GM23248 (cell line): ENCODE measurements at regions not wholly inside any gene's neighbourhood (a gene's known extent, or its start where the extent isn't known, plus 50 kb on each side); places are given as distances from the start of the nearest gene placed in this dataset.
A peak's percentile ranks its signal among the peaks of the same experiment; 100 is the strongest.

Source experiments
- DNase-seq: peaks from one replicate; pipeline ENCODE4 v3.0.0-alpha.2; 2015
- H2AFZ ChIP-seq: fragments of 200-600 bp; sonication (generic); 2 replicates; pipeline ENCODE4 v1.6.1; 2016; ENCODE audit warnings: antibody characterized with exemption
- H3F3A ChIP-seq: fragments of 200-600 bp; sonication (generic); 2 replicates; pipeline ENCODE4 v1.6.1; 2016; ENCODE audit warnings: mild to moderate bottlenecking, antibody characterized with exemption, mixed run types; ENCODE audit not compliant: insufficient read depth
- H3K27ac ChIP-seq: fragments of 200-600 bp; sonication (generic); 2 replicates; pipeline ENCODE4 v1.5.1; 2016; ENCODE audit warnings: mild to moderate bottlenecking
- H3K27me3 ChIP-seq: fragments of 200-600 bp; sonication (generic); replicated peaks from 2 replicates; pipeline ENCODE4 v1.6.1; 2016; ENCODE audit warnings: mild to moderate bottlenecking; ENCODE audit not compliant: insufficient read depth
- H3K36me3 ChIP-seq: fragments of 200-600 bp; sonication (generic); 2 replicates; pipeline ENCODE4 v1.6.1; 2016; ENCODE audit warnings: low read depth, mild to moderate bottlenecking
- H3K4me1 ChIP-seq: fragments of 200-600 bp; sonication (generic); 2 replicates; pipeline ENCODE4 v1.6.1; 2016; ENCODE audit warnings: mild to moderate bottlenecking; ENCODE audit not compliant: insufficient read depth
- H3K4me2 ChIP-seq: fragments of 200-600 bp; sonication (generic); one replicate; pipeline ENCODE4 v1.6.1; 2016; ENCODE audit warnings: mild to moderate bottlenecking; ENCODE audit not compliant: unreplicated experiment
- H3K4me3 ChIP-seq: fragments of 200-600 bp; sonication (generic); 2 replicates; pipeline ENCODE4 v1.5.1; 2016; ENCODE audit warnings: mild to moderate bottlenecking
- H3K79me2 ChIP-seq: fragments of 200-600 bp; sonication (generic); 2 replicates; pipeline ENCODE4 v1.6.1; 2016; ENCODE audit warnings: mild to moderate bottlenecking; ENCODE audit not compliant: insufficient read depth
- H3K9ac ChIP-seq: fragments of 200-600 bp; sonication (generic); 2 replicates; pipeline ENCODE4 v1.6.1; 2016; ENCODE audit warnings: mild to moderate bottlenecking
- H3K9me2 ChIP-seq: fragments of 200-600 bp; sonication (generic); 2 replicates; pipeline ENCODE4 v1.6.1; 2016; ENCODE audit warnings: mixed run types, mild to moderate bottlenecking, moderate library complexity; ENCODE audit not compliant: insufficient read depth
- H3K9me3 ChIP-seq: fragments of 200-600 bp; sonication (generic); one replicate; pipeline ENCODE4 v1.6.1; 2017; ENCODE audit warnings: low read depth
- H4K20me1 ChIP-seq: fragments of 200-600 bp; sonication (generic); 2 replicates; pipeline ENCODE4 v1.6.0; 2016; ENCODE audit not compliant: insufficient read depth
- EZH2 ChIP-seq: fragments of 200-600 bp; sonication (generic); IDR thresholded peaks from 2 replicates; pipeline ENCODE4 v1.6.1; 2018; ENCODE audit warnings: antibody characterized with exemption, mild to moderate bottlenecking; ENCODE audit not compliant: insufficient read depth, poor library complexity, severe bottlenecking
- EZH2phosphoT487 ChIP-seq: fragments of 200-600 bp; sonication (generic); IDR thresholded peaks from 2 replicates; pipeline ENCODE4 v1.6.1; 2018; ENCODE audit warnings: antibody characterized with exemption, moderate library complexity, mild to moderate bottlenecking, low read depth; ENCODE audit not compliant: insufficient read depth
- WGBS, 2 experiments: methylation state at CpG; one replicate each; pipeline ENCODE4 v1.1.6; 2015 to 2017; ENCODE audit warnings: low lambda C conversion rate in 2 of 2, low coverage in 1 of 2; ENCODE audit errors: missing lambda C conversion rate in 2 of 2; 5-methylcytosine and 5-hydroxymethylcytosine counted together
- in situ Hi-C: fragments of 300-500 bp; cut with MboI; formaldehyde crosslinking; loops from 2 replicates; pipeline ENCODE4 v1.15.0; 2020

GRCh38 chr1:199411506-199411905 is 616.0 kb upstream of the NR5A2 start:
- H3K27ac ChIP-seq, result no peak overlapping the region
- H3K9ac ChIP-seq, result no peak overlapping the region
- TF ChIP-seq EZH2 (no peak), EZH2phosphoT487 (no peak)
- no peaks in the 10 kb centered on the region for H3K9me3 ChIP-seq
- H3K4me2 ChIP-seq, result no peak overlapping the region
- no peaks in the 10 kb centered on the region for H4K20me1 ChIP-seq
- no peak for DNase-seq
- H2AFZ ChIP-seq, result no peak overlapping the region
- H3K4me3 ChIP-seq, result no peak overlapping the region
- no peaks in the 10 kb centered on the region for H3K36me3 ChIP-seq
- no peaks in the 10 kb centered on the region for H3K4me1 ChIP-seq
- no peaks in the 10 kb centered on the region for H3F3A ChIP-seq
- in situ Hi-C loops, result no loop called here
- no peaks in the 10 kb centered on the region for H3K9me2 ChIP-seq
- H3K79me2 ChIP-seq, result no peaks in the 10 kb centered on the region
- no peaks in the 10 kb centered on the region for H3K27me3 ChIP-seq

GRCh38 chr1:199422206-199422605 is 605.3 kb upstream of the NR5A2 start:
- Histone ChIP-seq H3K36me3 (no peaks in the 10 kb centered on the region), H4K20me1 (no peaks in the 10 kb centered on the region), H3K9ac (no peak overlapping the region), H3K4me1 (no peaks in the 10 kb centered on the region), H2AFZ (no peak overlapping the region), H3F3A (no peaks in the 10 kb centered on the region), H3K27me3 (peaks cover 15% of the 10 kb centered on the region; the same call in 1 of the 2 replicates), H3K4me2 (no peak overlapping the region), H3K9me3 (no peaks in the 10 kb centered on the region), H3K4me3 (no peak overlapping the region), H3K27ac (no peak overlapping the region), H3K9me2 (no peaks in the 10 kb centered on the region), H3K79me2 (no peaks in the 10 kb centered on the region)
- peak; percentile 51 for DNase-seq
- TF ChIP-seq EZH2 (no peak), EZH2phosphoT487 (no peak)
- WGBS, 2 experiments, result 0% methylated on average over 1 of the region's 1 CpG
- in situ Hi-C loops, result no loop called here

DNA sequence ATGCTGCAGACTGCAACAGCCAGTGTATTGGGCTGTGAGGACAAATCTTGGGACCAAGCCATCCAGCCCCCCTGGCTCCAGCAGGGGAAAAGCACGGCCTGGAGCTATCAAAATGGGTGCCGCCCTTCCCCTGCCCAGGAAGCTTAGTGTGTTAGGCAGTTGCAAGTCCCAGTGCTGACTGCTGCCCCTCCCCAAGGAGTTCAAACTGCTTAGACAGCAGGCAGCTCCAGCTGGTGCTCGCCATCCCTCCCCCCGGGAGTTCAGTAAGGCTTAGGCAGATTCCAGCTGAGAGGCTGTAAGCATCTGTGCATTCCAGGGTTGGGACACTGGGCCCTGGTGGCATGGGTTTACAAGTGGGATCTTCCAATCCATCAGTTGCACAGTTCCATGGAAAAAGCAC is 579.6 kb upstream of the NR5A2 start:
- H3K9ac ChIP-seq, result no peak overlapping the region
- H3K27me3 ChIP-seq, result no peaks in the 10 kb centered on the region; the same call in 1 of the 2 replicates
- no peaks in the 10 kb centered on the region for H3K4me1 ChIP-seq
- H3K27ac ChIP-seq, result no peak overlapping the region
- no peaks in the 10 kb centered on the region for H3K9me2 ChIP-seq
- no peaks in the 10 kb centered on the region for H3F3A ChIP-seq
- H3K4me3 ChIP-seq, result no peak overlapping the region
- H3K4me2 ChIP-seq, result no peak overlapping the region
- H2AFZ ChIP-seq, result no peak overlapping the region
- WGBS, 2 experiments, result 5 to 12% methylated on average over 4 of the region's 4 CpGs
- no peaks in the 10 kb centered on the region for H3K36me3 ChIP-seq
- H3K9me3 ChIP-seq, result no peaks in the 10 kb centered on the region
- no peaks in the 10 kb centered on the region for H4K20me1 ChIP-seq
- no peaks in the 10 kb centered on the region for H3K79me2 ChIP-seq
- no peak for DNase-seq
- no peak for TF ChIP-seq EZH2phosphoT487
- in situ Hi-C loops, result loop anchor here (10.0 kb wide), 1 partner anchor 683 kb away; no protein-coding TSS in a partner anchor

GRCh38 chr1:199448646-199449045 is 578.9 kb upstream of the NR5A2 start:
- no peak overlapping the region for H3K9ac ChIP-seq
- no peaks in the 10 kb centered on the region for H3K4me1 ChIP-seq
- H3K27me3 ChIP-seq, result no peaks in the 10 kb centered on the region; the same call in 1 of the 2 replicates
- H2AFZ ChIP-seq, result no peak overlapping the region
- H3K36me3 ChIP-seq, result no peaks in the 10 kb centered on the region
- no peak for DNase-seq
- no peak overlapping the region for H3K4me2 ChIP-seq
- no peak overlapping the region for H3K4me3 ChIP-seq
- no peaks in the 10 kb centered on the region for H3K9me2 ChIP-seq
- no peaks in the 10 kb centered on the region for H3K79me2 ChIP-seq
- no peaks in the 10 kb centered on the region for H4K20me1 ChIP-seq
- no peaks in the 10 kb centered on the region for H3F3A ChIP-seq
- no peaks in the 10 kb centered on the region for H3K9me3 ChIP-seq
- no peak overlapping the region for H3K27ac ChIP-seq
- WGBS, 2 experiments, result 37 to 38% methylated on average over 3 of the region's 3 CpGs
- in situ Hi-C loops, result loop anchor here (10.0 kb wide), 1 partner anchor 684 kb away; no protein-coding TSS in a partner anchor
- no peak for TF ChIP-seq EZH2
- TF ChIP-seq EZH2phosphoT487, result no peak

DNA sequence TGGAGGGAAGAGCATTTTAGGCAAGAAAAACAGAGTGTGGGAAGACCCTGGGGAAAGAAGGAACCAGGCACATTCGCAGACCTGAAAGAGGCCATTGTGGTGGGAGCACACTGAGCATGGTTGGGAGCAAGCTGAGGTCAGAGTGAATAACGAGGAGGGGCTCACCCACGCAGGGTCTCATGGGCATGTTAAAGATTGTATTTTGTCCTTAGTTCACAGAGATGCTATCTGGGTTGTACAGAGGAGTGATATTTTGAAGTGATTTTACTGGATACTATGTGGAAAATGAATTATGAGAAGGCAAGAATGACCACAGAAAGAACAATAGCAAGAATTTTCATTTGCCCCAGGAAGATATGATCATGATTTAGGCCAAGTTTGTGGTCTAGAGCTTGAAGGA is 578.3 kb upstream of the NR5A2 start:
- Histone ChIP-seq H3K36me3 (no peaks in the 10 kb centered on the region), H3K79me2 (no peaks in the 10 kb centered on the region), H3F3A (no peaks in the 10 kb centered on the region), H3K4me2 (no peak overlapping the region), H3K4me3 (no peak overlapping the region), H3K4me1 (no peaks in the 10 kb centered on the region), H3K9ac (no peak overlapping the region), H2AFZ (no peak overlapping the region), H3K9me2 (no peaks in the 10 kb centered on the region), H3K27ac (no peak overlapping the region), H3K9me3 (no peaks in the 10 kb centered on the region), H4K20me1 (no peaks in the 10 kb centered on the region), H3K27me3 (no peaks in the 10 kb centered on the region; the same call in 1 of the 2 replicates)
- DNase-seq, result no peak
- in situ Hi-C loops, result loop anchor here (10.0 kb wide), 1 partner anchor 684 kb away; no protein-coding TSS in a partner anchor
- TF ChIP-seq EZH2phosphoT487 (no peak), EZH2 (no peak)
- WGBS, 2 experiments, result 14 to 20% methylated on average over 3 of the region's 3 CpGs
